NCI-H524 treated with DMSO at 0.1 percent for 48 hours (cell line): ENCODE measurements at regions not wholly inside any gene's neighbourhood (a gene's known extent, or its start where the extent isn't known, plus 50 kb on each side); places are given as distances from the start of the nearest gene placed in this dataset.
A peak's percentile ranks its signal among the peaks of the same experiment; 100 is the strongest.

Experiments used
- DNase-seq: peaks from one replicate; lab custom pipeline; 2025; lab: John Stamatoyannopoulos, UW

- no peak for DNase-seq
These were observed 63.8 kb downstream of the MRPL46 start for GRCh38 chr15:88403351-88403791.

- no peak for DNase-seq
These were observed 65.1 kb downstream of the MRPL46 start for GRCh38 chr15:88401996-88402656.

GRCh38 chr15:88401251-88401995 is 65.8 kb downstream of the MRPL46 start:
- DNase-seq = no peak

- peak; percentile 89 for DNase-seq
These were observed 66.5 kb downstream of the MRPL46 start for GRCh38 chr15:88400591-88401250.

DNA sequence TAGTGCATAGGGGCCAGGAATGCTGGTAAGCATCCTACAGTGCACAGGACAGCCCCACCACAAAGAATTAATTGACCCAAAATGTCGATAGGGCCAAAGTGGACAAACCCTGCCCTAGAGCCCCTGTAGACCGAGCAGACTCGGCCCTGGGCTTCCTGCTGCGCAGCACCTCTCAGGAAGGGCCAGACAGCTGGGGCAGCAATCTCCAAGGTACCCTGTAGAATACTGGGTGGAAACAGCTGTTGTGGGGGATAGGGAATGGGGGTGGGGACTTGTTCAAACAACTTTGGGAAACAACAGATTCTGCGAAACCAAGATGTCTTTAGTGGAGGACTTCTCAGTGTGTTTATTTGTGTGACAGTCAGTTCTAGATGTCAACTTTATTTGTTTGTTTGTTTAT is 67.1 kb downstream of the MRPL46 start:
- peak; percentile 33 for DNase-seq

- DNase-seq = peak; percentile 53
These were observed 68.0 kb downstream of the MRPL46 start for GRCh38 chr15:88399021-88399685.

- no peak for DNase-seq
These were observed 69.2 kb downstream of the MRPL46 start for GRCh38 chr15:88398011-88398410.

DNA sequence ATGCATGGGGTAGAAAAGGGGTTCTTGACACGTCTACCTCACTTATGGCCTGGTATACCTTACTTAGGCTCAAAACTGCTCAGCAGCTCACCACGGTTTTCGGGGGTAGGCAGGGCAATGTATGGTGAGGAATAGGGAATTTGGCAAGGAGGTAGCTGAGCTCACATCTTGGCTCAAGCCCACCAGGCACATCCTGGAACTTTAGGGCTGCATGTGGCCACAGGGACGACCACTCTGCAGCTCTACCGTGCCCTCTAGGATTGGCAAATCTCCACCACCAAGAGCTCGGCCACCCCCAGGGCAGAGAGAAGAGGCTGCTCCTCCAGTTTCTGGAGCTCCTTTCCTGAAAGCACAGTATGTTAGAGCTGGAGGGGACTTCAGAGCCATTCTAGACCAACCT is 69.7 kb downstream of the MRPL46 start:
- DNase-seq = no peak

DNA sequence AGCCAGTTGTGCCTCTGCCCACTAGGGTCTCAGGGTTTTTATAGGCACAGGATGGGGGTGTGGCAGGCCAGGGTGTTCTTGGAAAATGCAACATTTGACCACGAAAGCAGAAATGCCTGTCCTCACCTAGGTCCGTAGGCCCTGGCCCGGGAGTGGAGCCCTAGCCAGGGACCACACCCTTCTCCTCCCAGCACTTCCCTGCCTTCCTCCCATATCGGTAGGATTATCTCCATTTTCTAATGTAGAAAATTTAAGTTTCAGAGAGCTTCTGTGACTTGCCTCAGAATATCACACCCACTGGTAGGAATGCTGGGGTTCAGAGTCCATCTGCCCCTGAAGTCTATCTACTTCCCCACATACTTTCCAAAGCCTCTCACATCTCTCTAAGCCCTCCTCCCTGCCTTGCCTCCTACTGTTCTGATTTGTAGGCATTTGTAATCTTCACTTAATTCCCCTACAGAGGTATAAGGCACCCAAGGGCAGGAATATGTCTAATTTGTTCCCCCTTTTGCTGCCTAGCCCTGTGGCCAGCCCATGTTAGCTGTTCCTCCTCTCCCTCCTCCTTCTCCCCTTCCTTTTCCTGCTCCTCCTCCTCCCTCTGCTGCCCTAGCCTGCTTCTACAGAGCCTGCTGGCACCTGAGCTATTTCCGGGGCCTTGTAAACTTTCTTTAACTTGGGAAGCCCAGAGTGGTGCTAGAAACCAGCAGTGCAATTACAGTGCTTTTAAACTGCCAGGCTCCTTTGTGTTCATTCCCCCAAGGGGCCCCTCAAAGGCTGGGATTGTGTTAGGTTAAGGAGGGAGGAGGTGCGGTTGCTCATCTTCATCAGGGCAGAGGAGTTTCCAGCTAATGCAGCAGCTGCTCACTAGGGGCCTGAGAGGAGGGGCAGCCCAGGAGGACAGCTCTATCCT is 71.1 kb downstream of the MRPL46 start:
- peak; percentile 46 for DNase-seq

GRCh38 chr15:88395241-88395640 is 71.9 kb downstream of the MRPL46 start:
- DNase-seq = no peak

- no peak for DNase-seq
These were observed 72.5 kb downstream of the MRPL46 start for GRCh38 chr15:88394553-88395145.

GRCh38 chr15:88393719-88394519 is 73.3 kb downstream of the MRPL46 start:
- no peak for DNase-seq

- DNase-seq = no peak
These were observed 75.5 kb downstream of the MRPL46 start for GRCh38 chr15:88391700-88392099.

- no peak for DNase-seq
These were observed 76.2 kb downstream of the MRPL46 start for GRCh38 chr15:88391006-88391405.

GRCh38 chr15:88390164-88390901 is 76.9 kb downstream of the MRPL46 start:
- no peak for DNase-seq

GRCh38 chr15:88389120-88389519 is 78.1 kb downstream of the MRPL46 start:
- DNase-seq = no peak

GRCh38 chr15:88388686-88389085 is 78.5 kb downstream of the MRPL46 start:
- DNase-seq = no peak

DNA sequence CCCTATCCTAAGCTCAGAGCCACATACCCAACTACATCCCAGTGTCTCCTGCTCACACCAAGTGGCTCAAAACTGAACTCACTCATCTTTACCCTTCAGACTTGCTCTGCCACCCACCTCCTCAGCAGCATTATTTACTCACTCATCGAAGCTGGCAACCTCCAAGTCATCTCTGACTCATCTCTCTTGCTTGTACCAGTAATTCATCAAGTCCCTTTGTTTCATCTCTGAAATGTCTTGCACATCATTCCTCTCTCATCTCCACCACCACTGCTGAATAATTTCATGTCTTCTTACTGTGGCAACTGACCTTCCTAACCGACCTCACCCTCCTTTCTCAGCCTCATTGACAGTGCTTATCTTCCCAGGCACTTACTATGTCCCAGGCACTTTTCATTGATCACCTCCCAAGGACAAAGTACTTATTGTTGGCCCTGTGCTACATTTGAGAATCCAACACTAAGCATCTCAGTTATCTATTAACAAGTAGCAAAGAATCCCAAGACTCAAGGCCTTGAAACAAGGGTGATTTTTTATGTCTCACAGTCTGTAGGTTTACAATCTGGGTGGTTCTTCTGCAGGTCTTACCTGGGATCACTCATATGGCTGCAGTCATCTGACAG is 82.0 kb downstream of the MRPL46 start:
- no peak for DNase-seq

GRCh38 chr15:88383354-88383753 is 83.8 kb downstream of the MRPL46 start:
- DNase-seq = no peak
